ENCODE measurements at regions not wholly inside any gene's neighbourhood (a gene's known extent, or its start where the extent isn't known, plus 50 kb on each side); places are given as distances from the start of the nearest gene placed in this dataset.

DNA sequence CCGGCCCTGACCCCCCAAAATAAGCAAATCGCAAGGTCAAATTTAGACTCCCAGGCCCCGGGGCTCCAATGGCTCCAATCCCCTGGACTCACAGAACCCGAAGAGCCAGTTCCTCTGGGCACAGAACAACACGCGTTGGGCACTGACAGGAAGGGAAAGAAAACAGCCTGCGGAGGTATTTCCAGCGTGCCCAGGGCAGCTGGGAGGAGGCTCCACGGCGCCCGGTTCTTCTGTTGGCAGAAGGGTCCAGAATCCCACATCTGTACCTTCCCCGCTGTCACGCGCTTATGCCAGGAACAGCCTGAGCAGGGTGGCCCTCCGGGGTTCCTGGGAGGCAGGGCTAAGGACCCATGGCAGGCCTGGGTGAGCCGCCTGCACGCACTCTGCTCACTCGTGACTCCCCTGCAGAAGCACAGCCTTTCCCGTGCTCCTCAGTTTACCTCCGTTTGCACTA lies 85.5 kb downstream of the RIPK4 start:
- TF ChIP-seq, protein P1, sequence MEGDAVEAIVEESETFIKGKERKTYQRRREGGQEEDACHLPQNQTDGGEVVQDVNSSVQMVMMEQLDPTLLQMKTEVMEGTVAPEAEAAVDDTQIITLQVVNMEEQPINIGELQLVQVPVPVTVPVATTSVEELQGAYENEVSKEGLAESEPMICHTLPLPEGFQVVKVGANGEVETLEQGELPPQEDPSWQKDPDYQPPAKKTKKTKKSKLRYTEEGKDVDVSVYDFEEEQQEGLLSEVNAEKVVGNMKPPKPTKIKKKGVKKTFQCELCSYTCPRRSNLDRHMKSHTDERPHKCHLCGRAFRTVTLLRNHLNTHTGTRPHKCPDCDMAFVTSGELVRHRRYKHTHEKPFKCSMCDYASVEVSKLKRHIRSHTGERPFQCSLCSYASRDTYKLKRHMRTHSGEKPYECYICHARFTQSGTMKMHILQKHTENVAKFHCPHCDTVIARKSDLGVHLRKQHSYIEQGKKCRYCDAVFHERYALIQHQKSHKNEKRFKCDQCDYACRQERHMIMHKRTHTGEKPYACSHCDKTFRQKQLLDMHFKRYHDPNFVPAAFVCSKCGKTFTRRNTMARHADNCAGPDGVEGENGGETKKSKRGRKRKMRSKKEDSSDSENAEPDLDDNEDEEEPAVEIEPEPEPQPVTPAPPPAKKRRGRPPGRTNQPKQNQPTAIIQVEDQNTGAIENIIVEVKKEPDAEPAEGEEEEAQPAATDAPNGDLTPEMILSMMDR (IDR thresholded peaks at IDR 0.05) = no peak
- no peak for TF ChIP-seq ZFX (IDR thresholded peaks at IDR 0.05; ENCODE audit: borderline replicate concordance)
